GM23248 (cell line): ENCODE measurements at regions not wholly inside any gene's neighbourhood (a gene's known extent, or its start where the extent isn't known, plus 50 kb on each side); places are given as distances from the start of the nearest gene placed in this dataset.

Experiments used
- DNase-seq: peaks from one replicate; pipeline ENCODE4 v3.0.0-alpha.2; 2015
- H2AFZ ChIP-seq: fragments of 200-600 bp; sonication (generic); 2 replicates; pipeline ENCODE4 v1.6.1; 2016; ENCODE audit warnings: antibody characterized with exemption
- H3F3A ChIP-seq: fragments of 200-600 bp; sonication (generic); 2 replicates; pipeline ENCODE4 v1.6.1; 2016; ENCODE audit warnings: mild to moderate bottlenecking, antibody characterized with exemption, mixed run types; ENCODE audit not compliant: insufficient read depth
- H3K27ac ChIP-seq: fragments of 200-600 bp; sonication (generic); 2 replicates; pipeline ENCODE4 v1.5.1; 2016; ENCODE audit warnings: mild to moderate bottlenecking
- H3K27me3 ChIP-seq: fragments of 200-600 bp; sonication (generic); replicated peaks from 2 replicates; pipeline ENCODE4 v1.6.1; 2016; ENCODE audit warnings: mild to moderate bottlenecking; ENCODE audit not compliant: insufficient read depth
- H3K36me3 ChIP-seq: fragments of 200-600 bp; sonication (generic); 2 replicates; pipeline ENCODE4 v1.6.1; 2016; ENCODE audit warnings: low read depth, mild to moderate bottlenecking
- H3K4me1 ChIP-seq: fragments of 200-600 bp; sonication (generic); 2 replicates; pipeline ENCODE4 v1.6.1; 2016; ENCODE audit warnings: mild to moderate bottlenecking; ENCODE audit not compliant: insufficient read depth
- H3K4me2 ChIP-seq: fragments of 200-600 bp; sonication (generic); one replicate; pipeline ENCODE4 v1.6.1; 2016; ENCODE audit warnings: mild to moderate bottlenecking; ENCODE audit not compliant: unreplicated experiment
- H3K4me3 ChIP-seq: fragments of 200-600 bp; sonication (generic); 2 replicates; pipeline ENCODE4 v1.5.1; 2016; ENCODE audit warnings: mild to moderate bottlenecking
- H3K79me2 ChIP-seq: fragments of 200-600 bp; sonication (generic); 2 replicates; pipeline ENCODE4 v1.6.1; 2016; ENCODE audit warnings: mild to moderate bottlenecking; ENCODE audit not compliant: insufficient read depth
- H3K9ac ChIP-seq: fragments of 200-600 bp; sonication (generic); 2 replicates; pipeline ENCODE4 v1.6.1; 2016; ENCODE audit warnings: mild to moderate bottlenecking
- H3K9me2 ChIP-seq: fragments of 200-600 bp; sonication (generic); 2 replicates; pipeline ENCODE4 v1.6.1; 2016; ENCODE audit warnings: mixed run types, mild to moderate bottlenecking, moderate library complexity; ENCODE audit not compliant: insufficient read depth
- H3K9me3 ChIP-seq: fragments of 200-600 bp; sonication (generic); one replicate; pipeline ENCODE4 v1.6.1; 2017; ENCODE audit warnings: low read depth
- H4K20me1 ChIP-seq: fragments of 200-600 bp; sonication (generic); 2 replicates; pipeline ENCODE4 v1.6.0; 2016; ENCODE audit not compliant: insufficient read depth
- EZH2 ChIP-seq: fragments of 200-600 bp; sonication (generic); IDR thresholded peaks from 2 replicates; pipeline ENCODE4 v1.6.1; 2018; ENCODE audit warnings: antibody characterized with exemption, mild to moderate bottlenecking; ENCODE audit not compliant: insufficient read depth, poor library complexity, severe bottlenecking
- EZH2phosphoT487 ChIP-seq: fragments of 200-600 bp; sonication (generic); IDR thresholded peaks from 2 replicates; pipeline ENCODE4 v1.6.1; 2018; ENCODE audit warnings: antibody characterized with exemption, moderate library complexity, mild to moderate bottlenecking, low read depth; ENCODE audit not compliant: insufficient read depth
- WGBS, 2 experiments: methylation state at CpG; one replicate each; pipeline ENCODE4 v1.1.6; 2015 to 2017; ENCODE audit warnings: low lambda C conversion rate in 2 of 2, low coverage in 1 of 2; ENCODE audit errors: missing lambda C conversion rate in 2 of 2; 5-methylcytosine and 5-hydroxymethylcytosine counted together
- in situ Hi-C: fragments of 300-500 bp; cut with MboI; formaldehyde crosslinking; loops from 2 replicates; pipeline ENCODE4 v1.15.0; 2020

GRCh38 chr7:119515962-119516361, 757.0 kb upstream of the KCND2 start:
- Histone ChIP-seq H3K4me3 (no peak overlapping the region), H3K9ac (no peak overlapping the region), H3F3A (no peaks in the 10 kb centered on the region), H3K4me1 (no peaks in the 10 kb centered on the region), H3K4me2 (no peak overlapping the region), H3K27ac (no peak overlapping the region), H3K27me3 (no peaks in the 10 kb centered on the region), H4K20me1 (no peaks in the 10 kb centered on the region), H3K9me2 (no peaks in the 10 kb centered on the region), H3K79me2 (no peaks in the 10 kb centered on the region), H3K36me3 (no peaks in the 10 kb centered on the region), H3K9me3 (no peaks in the 10 kb centered on the region), H2AFZ (no peak overlapping the region)
- in situ Hi-C loops: no loop called here
- DNase-seq: no peak
- no peak for TF ChIP-seq EZH2
- no peak for TF ChIP-seq EZH2phosphoT487
- WGBS, 2 experiments: 0 to 1% methylated on average over 3 of the region's 3 CpGs

GRCh38 chr7:119522263-119522662, 750.7 kb upstream of the KCND2 start:
- Histone ChIP-seq H3K27ac (no peak overlapping the region), H3K9me3 (no peaks in the 10 kb centered on the region), H3K4me2 (no peak overlapping the region), H3K79me2 (no peaks in the 10 kb centered on the region), H3F3A (no peaks in the 10 kb centered on the region), H4K20me1 (no peaks in the 10 kb centered on the region), H3K27me3 (no peaks in the 10 kb centered on the region), H2AFZ (no peak overlapping the region), H3K4me1 (no peaks in the 10 kb centered on the region), H3K9ac (no peak overlapping the region), H3K36me3 (no peaks in the 10 kb centered on the region), H3K9me2 (no peaks in the 10 kb centered on the region), H3K4me3 (no peak overlapping the region)
- DNase-seq: no peak
- TF ChIP-seq EZH2: no peak
- no peak for TF ChIP-seq EZH2phosphoT487
- 16 to 21% methylated on average over 1 of the region's 1 CpG for whole genome bisulfite sequencing, 2 experiments
- in situ Hi-C loops: no loop called here

GRCh38 chr7:119522698-119523097, 750.3 kb upstream of the KCND2 start:
- H3K9ac ChIP-seq: no peak overlapping the region
- H4K20me1 ChIP-seq: no peaks in the 10 kb centered on the region
- H3K4me1 ChIP-seq: no peaks in the 10 kb centered on the region
- no peaks in the 10 kb centered on the region for H3K9me3 ChIP-seq
- H3K27me3 ChIP-seq: no peaks in the 10 kb centered on the region
- no peaks in the 10 kb centered on the region for H3K9me2 ChIP-seq
- no peaks in the 10 kb centered on the region for H3F3A ChIP-seq
- in situ Hi-C loops: no loop called here
- H3K36me3 ChIP-seq: no peaks in the 10 kb centered on the region
- WGBS, 2 experiments: 21 to 36% methylated on average over 6 of the region's 6 CpGs
- TF ChIP-seq EZH2phosphoT487 (no peak), EZH2 (no peak)
- no peak overlapping the region for H3K4me3 ChIP-seq
- H3K4me2 ChIP-seq: no peak overlapping the region
- H3K79me2 ChIP-seq: no peaks in the 10 kb centered on the region
- DNase-seq: no peak
- H2AFZ ChIP-seq: no peak overlapping the region
- H3K27ac ChIP-seq: no peak overlapping the region

- no peaks in the 10 kb centered on the region for H3K9me3 ChIP-seq
Measured at GRCh38 chr7:119545118-119545517, 727.9 kb upstream of the KCND2 start.

GRCh38 chr7:119555788-119556187, 717.2 kb upstream of the KCND2 start:
- Histone ChIP-seq H3K27me3 (no peaks in the 10 kb centered on the region), H3K4me2 (no peak overlapping the region), H3K4me1 (no peaks in the 10 kb centered on the region), H3F3A (no peaks in the 10 kb centered on the region), H3K9me3 (no peaks in the 10 kb centered on the region), H3K36me3 (no peaks in the 10 kb centered on the region), H3K9me2 (no peaks in the 10 kb centered on the region), H3K79me2 (no peaks in the 10 kb centered on the region), H3K4me3 (no peak overlapping the region), H3K9ac (no peak overlapping the region), H4K20me1 (no peaks in the 10 kb centered on the region), H3K27ac (no peak overlapping the region), H2AFZ (no peak overlapping the region)
- TF ChIP-seq EZH2: no peak
- TF ChIP-seq EZH2phosphoT487: no peak
- DNase-seq: no peak
- in situ Hi-C loops: no loop called here
- WGBS, 2 experiments: 12 to 14% methylated on average over 3 of the region's 3 CpGs

More at GRCh38 chr7:119545118-119545517, 727.9 kb upstream of the KCND2 start:
- H3K4me2 ChIP-seq: no peak overlapping the region
- H3K36me3 ChIP-seq: no peaks in the 10 kb centered on the region
- no peak overlapping the region for H2AFZ ChIP-seq
- in situ Hi-C loops: no loop called here
- no peak overlapping the region for H3K27ac ChIP-seq
- H3K27me3 ChIP-seq: no peaks in the 10 kb centered on the region
- no peaks in the 10 kb centered on the region for H4K20me1 ChIP-seq
- H3K4me3 ChIP-seq: no peak overlapping the region
- no peaks in the 10 kb centered on the region for H3F3A ChIP-seq
- TF ChIP-seq EZH2phosphoT487 (no peak), EZH2 (no peak)
- H3K9me2 ChIP-seq: no peaks in the 10 kb centered on the region
- H3K9ac ChIP-seq: no peak overlapping the region
- H3K4me1 ChIP-seq: no peaks in the 10 kb centered on the region
- DNase-seq: no peak
- no peaks in the 10 kb centered on the region for H3K79me2 ChIP-seq
